ENCODE measurements at regions not wholly inside any gene's neighbourhood (a gene's known extent, or its start where the extent isn't known, plus 50 kb on each side); places are given as distances from the start of the nearest gene placed in this dataset.

DNA sequence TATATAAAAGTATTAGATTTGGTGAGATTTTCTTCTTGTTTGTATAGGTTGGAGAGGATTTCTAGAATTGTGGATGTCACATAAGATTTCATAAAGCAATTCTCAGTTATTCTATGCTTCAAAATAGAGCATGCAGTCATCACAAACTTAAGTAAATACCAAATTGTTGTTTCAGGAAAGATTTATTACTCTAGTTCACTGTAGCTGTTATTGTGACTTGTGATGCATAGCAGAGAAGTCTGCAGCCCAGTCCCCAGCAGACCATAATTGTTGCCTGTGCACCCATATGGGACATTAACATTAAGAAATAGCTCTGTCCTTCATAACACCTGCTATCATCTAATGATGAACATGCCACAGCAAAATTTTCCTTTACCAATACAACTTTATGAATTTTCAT is 228.0 kb upstream of the FAM83B start:
- TF ChIP-seq, protein P1, sequence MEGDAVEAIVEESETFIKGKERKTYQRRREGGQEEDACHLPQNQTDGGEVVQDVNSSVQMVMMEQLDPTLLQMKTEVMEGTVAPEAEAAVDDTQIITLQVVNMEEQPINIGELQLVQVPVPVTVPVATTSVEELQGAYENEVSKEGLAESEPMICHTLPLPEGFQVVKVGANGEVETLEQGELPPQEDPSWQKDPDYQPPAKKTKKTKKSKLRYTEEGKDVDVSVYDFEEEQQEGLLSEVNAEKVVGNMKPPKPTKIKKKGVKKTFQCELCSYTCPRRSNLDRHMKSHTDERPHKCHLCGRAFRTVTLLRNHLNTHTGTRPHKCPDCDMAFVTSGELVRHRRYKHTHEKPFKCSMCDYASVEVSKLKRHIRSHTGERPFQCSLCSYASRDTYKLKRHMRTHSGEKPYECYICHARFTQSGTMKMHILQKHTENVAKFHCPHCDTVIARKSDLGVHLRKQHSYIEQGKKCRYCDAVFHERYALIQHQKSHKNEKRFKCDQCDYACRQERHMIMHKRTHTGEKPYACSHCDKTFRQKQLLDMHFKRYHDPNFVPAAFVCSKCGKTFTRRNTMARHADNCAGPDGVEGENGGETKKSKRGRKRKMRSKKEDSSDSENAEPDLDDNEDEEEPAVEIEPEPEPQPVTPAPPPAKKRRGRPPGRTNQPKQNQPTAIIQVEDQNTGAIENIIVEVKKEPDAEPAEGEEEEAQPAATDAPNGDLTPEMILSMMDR (IDR thresholded peaks at IDR 0.05), result no peak
- no peak for TF ChIP-seq POLR2A (IDR thresholded peaks at IDR 0.05)
